HG02973 (cell line): ENCODE measurements at regions not wholly inside any gene's neighbourhood (a gene's known extent, or its start where the extent isn't known, plus 50 kb on each side); places are given as distances from the start of the nearest gene placed in this dataset.

Experiments used
- ATAC-seq: cut with Tn5 transposase; IDR thresholded peaks from one replicate; pipeline ENCODE4 v1.9.1; 2021; ENCODE audit warnings: moderate library complexity; ENCODE audit not compliant: unreplicated experiment

DNA sequence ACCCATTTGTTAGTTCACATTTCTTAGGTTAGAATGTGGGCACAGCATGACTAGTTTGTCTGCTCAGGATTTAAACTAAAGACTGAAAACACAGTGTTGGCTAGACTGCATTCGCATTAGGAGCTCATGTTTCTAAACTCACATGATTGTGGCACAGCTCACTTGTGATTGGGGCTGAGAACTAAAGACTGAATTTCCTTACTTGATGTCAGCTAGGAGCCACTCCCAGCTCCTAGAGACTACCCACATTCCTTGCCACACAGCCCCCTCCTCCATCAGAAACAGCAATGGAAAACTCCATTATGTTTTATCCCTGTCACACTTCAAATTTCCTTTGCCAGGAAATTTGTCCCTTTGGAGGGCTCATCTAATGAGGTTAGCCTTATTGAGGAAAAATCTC lies 170.2 kb upstream of the NUDT6 start:
- no peak for ATAC-seq

DNA sequence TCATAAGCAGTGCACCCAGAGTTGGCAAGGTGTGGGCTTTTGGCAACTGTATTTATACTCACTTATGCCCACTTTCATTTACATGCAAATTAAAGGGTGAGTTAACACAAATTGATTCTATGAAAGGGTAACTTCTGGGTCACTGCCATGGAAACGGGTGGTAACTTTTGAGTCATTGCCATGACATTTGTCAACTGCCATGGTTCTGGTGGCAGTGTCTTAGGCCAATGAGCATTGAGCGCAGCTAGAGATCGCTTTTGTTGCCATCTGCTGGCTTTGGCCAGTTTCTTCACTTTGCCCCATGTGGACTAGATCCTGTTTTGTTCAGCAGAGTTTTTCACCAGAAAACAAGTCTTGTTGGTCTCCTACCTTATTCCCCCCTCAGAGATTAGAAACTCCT lies 170.8 kb upstream of the NUDT6 start:
- no peak for ATAC-seq

DNA sequence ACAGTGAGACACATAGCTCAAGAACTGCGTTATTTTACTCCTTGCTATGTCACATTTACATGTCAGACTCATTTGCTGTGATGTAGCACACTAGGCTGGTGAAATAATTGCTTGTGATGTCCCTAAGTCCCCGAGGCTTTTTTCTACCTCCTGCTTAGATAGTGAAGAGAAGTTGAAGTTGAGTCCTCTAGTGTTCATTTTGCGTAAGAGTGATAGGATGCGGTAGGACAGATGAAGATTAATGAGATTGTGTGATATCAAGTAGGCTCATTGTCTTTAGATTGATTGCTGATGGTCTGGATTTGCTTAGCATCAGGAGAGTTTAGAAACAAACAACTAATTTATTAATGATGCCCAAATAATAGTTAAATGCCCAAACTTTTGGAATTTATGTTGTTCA lies 173.6 kb upstream of the NUDT6 start:
- ATAC-seq = no peak

DNA sequence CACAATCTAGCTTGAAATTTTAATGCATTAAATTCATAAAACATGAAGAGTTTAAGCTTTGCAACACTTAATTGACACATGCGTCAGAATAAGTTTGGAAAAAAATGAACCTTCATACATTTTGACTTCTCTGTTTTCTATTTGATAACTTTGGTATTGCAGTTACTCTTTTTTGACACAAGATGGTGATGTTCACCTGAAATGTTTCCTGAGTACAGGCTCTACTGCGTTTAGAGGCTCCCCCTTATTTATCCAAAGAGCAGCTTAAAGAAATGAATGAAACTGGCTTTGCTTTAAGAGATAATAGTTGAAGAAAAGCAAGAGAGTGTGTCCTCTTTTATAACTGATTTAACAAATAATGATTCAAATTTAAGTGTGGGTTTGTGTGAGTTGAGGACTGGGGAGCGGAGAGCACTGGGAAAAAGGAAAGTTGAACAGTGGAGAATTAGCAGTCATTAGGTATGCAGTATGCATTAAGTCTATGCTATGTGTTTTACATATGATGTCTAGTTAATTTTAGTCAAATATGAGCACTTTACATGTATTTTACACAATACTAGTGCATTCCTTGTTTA lies 180.6 kb upstream of the NUDT6 start:
- ATAC-seq = peak; percentile 75

DNA sequence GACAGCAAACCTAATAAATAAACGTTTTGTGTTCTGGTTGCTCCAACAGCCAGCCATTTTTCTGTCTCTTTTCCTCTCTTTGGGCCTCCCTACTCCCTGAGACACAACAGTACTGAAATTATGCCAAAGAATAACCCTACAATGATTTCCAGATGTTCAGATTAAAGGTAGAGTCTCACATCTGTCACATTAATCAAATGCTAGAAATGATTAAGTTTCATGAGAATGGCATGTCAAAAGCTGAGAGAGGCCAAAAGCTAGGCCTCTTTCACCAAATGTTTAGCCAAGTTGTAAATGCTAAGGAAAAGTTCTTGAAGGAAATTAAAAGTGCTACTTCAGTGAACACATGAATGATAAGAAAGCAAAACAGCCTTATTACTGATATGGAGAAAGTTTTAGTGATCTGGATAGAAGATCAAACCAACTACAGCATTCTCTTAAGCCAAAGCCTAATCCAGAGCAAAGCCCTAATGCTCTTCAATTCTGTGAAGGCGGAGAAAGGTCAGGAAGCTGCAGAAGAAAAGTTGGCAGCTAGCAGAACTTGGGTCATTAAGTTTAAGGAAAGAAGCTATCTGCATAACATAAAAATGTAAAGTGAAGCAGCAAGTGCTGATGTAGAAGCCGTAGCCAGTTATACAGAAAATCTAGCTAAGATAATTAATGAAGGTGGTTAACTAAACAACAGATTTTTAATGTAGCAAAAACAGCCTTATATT lies 182.1 kb upstream of the NUDT6 start:
- no peak for ATAC-seq

- no peak for ATAC-seq
Observed at GRCh38 chr4:123105026-123105420, 182.6 kb upstream of the NUDT6 start.

DNA sequence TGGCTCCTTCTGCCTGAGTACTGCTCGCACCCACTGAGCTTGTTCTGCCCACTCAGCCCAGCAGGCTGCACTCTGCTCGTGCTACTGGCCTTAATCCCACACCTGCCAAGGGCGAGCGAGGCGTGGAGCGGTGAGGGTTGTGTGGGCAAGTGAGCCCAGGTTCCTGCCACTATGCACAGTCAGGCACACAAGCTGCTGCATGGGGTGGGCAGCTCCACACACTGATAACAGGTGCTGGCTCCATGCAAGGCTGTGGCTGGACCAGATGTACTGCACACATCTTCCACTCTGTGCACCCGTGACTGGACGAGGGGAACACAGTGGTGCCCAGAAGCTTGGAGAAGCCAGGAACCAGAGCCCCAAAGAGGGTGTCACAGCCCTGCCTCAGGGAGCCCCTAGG lies 184.3 kb upstream of the NUDT6 start:
- ATAC-seq = no peak

DNA sequence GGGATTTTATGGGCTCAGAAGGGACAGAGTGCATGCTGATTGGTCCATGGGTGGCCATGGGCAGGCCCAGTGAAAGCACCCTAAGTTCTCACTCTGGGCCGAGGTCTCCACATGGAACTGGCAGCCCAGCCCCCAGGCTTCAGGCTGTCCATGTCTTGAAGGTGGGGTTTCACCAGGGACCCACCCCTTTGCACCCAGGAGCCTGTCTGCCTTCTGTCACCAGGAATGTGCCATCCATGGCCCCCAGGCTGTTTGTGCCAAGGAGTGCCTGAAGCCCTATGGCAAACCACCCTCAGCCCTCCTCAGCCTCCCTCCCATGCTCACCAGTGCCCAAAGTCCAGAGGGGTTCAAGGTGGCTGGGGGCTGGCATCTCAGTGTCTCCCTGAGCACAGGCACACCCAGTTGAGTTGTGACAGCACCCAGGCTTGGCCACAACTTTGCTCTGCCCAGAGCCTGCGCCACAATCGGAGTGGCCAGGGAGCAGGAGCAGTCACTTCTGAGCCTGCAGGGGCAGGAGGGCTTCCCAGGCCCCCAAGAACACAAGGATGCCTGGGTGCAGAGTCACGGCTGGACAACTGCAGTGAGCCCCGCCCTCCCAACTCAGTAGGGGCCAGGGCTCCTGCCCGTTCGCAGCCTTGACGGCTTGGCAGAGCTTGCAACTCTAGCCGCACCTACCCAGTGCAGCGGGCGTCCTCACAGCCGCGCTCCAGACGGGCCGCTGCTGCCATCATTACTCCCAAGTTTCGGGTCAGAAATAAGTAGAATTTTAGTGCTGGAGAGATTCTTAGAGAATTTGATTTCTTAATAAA lies 185.3 kb upstream of the NUDT6 start:
- no peak for ATAC-seq

DNA sequence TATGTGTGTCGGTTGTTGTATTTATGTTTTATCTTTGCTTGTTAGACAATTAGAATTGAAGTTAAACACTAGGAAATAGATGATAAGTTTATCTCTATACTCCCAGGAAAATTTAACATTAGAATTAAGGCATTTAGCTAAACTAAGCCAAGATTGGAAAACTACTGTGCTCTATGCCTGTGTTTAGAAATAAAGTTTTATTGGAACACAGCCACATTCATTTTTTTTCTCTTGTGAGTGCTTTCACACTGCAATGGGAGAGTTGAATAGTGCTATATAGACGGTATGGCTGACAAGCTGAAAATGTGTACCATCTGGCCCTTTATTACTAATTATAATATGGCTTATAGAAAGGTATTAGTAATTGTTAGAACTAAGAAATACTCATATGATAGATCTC lies 186.7 kb upstream of the NUDT6 start:
- no peak for ATAC-seq

GRCh38 chr4:123110147-123110546 lies 187.8 kb upstream of the NUDT6 start:
- no peak for ATAC-seq

DNA sequence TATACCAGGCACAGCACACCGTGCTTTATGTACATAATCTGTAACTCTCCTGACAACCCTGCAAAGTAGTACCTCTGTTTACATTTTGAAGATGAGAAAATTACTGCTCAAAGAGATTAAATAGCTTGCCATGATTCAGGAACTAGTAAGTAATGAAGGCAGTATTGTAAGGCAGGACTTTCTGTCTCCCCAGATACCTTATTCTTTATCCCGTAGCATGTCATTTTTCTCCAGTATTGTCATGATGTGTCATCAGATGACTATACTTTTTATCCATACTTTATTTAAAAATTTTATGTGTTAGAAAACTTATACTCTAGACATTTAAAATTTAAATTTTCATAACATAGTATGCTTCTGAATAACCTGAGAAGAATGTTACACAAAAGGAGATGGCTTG lies 188.3 kb upstream of the NUDT6 start:
- no peak for ATAC-seq

DNA sequence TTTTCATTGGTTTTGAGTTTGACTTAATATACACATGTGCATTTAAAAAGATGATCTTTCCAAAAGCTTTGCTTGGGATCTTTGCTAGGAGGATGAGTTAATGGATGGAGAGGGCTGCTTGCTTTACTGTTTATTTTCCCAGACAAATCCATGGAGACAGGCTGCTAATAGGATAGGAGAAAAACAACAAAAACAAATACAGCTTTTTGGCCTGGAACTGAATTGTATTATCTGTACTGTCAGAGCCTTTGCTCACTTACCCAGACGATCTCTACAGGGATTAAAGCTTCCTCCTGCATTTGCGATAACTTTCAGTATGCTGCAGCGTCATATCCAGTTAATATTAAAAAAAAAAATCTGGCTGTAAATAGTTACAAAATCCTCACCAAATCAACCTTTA lies 190.8 kb upstream of the NUDT6 start:
- ATAC-seq = no peak

DNA sequence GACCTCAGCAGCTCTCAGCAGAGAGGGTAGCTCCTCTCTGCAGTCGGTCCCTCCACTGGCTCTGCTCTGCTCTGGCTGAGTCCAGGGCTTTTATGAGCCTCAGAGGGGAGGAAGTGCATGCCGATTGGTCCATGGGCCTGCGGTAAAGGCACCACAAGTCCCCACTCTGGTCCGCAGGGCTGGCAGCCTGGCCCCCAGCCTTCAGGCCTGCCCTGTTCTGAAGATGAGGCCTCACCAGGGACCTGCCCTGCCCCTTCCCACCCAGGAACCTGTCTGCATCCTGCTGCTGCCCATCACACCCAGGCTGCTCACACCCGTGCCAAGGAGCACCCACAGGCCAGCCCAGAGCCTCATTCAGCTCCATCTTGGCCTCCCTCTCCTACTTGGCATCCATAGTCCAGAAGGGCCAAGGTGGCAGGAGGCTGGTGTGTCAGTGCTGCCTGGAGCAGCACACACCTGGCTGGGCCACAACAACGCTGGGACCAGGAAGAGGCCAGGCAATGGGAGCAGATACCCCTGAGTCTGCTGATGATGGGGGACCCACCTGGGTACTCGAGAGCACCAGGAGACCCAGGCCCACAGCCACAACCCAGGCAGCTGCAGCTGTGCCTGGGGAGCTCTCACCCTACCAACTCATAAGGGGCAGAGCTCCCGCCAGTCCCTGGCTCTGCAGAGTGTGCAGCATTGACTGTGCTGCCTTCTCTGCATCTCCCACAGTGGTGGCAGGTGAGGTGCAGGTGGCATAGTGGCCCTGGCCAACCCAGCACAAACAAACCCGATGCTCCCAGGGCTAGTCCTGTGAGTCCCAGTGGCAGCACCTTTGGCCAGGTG lies 191.9 kb upstream of the NUDT6 start:
- no peak for ATAC-seq

GRCh38 chr4:123114915-123115756 lies 192.7 kb upstream of the NUDT6 start:
- no peak for ATAC-seq

GRCh38 chr4:123116412-123116811 lies 194.0 kb upstream of the NUDT6 start:
- ATAC-seq = no peak

DNA sequence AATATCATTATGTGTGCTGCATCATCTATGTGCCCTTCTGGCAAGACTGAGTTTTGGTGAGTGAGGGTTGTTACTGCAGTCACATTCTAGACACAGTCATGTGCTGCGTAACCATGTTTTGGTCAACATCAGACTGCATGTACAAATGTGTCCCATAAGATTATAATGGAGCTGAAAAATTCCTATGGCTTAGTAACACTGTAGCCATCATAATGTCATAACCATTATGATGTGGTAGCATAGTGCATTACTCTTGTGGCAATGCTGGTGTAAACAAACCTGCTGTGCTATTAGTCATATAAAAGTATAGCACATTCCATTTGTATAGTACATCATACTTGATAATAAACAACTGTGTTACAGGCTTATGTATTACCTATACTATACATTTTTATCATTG lies 198.1 kb upstream of the NUDT6 start:
- ATAC-seq = no peak

GRCh38 chr4:123121241-123121907 lies 199.0 kb upstream of the NUDT6 start:
- ATAC-seq = no peak

- ATAC-seq = no peak
Observed at GRCh38 chr4:123125477-123125876, 203.1 kb upstream of the NUDT6 start.

DNA sequence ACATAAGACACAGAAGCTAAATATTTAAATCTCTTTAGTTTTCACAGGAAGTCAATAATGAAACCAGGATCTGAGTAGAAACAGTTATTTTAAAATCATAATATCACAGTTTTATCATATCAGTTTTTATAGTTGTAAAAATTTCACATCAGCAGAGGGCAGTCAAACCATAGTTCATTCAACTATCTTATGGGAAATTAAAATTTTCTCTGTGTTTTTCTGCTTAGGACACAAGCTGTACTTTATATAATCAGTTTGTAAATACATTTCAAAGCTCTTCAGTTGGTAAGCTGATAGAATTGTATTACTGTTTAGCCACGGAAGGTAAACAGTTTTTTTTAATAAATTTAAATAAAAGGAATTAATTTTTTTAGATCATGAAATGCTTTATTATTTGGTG lies 204.8 kb upstream of the NUDT6 start:
- ATAC-seq = no peak

DNA sequence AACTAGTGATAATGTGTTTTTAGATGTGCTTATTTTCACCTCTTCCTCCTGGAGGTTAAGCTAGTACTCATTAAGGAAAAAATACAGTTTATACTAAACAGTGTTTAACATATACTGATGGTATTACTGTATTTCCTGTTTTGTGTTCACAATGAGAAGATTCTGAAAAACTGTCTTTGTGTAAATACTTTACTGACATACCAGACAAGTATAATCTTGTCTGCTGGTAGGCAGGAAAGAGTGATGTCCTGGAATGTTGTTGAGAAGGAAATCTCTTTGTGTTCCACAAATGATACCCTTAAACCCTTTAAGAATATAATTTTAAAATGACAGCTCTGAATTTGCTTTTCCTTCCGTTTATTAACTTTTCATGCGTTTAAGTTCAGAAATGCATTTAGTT lies 205.5 kb upstream of the NUDT6 start:
- ATAC-seq = no peak
